ENCODE measurements at regions not wholly inside any gene's neighbourhood (a gene's known extent, or its start where the extent isn't known, plus 50 kb on each side); places are given as distances from the start of the nearest gene placed in this dataset.
"Not testable (repeated sequence)": the region's sequence is repeated elsewhere in the genome, so short reads cannot be mapped to it uniquely, and the experiment has no call there.

- DNase-seq = no peak
Measured at GRCh38 chr16:52386694-52387093, 160.2 kb downstream of the TOX3 start.

GRCh38 chr16:52384378-52384777 is 162.6 kb downstream of the TOX3 start:
- DNase-seq = no peak

- DNase-seq = no peak
Measured at GRCh38 chr16:52383640-52384292, 163.2 kb downstream of the TOX3 start.

- DNase-seq = no peak
Measured at GRCh38 chr16:52383119-52383518, 163.8 kb downstream of the TOX3 start.

GRCh38 chr16:52379551-52379950 is 167.4 kb downstream of the TOX3 start:
- no peak for DNase-seq

- DNase-seq = no peak
Measured at GRCh38 chr16:52376676-52377280, 170.2 kb downstream of the TOX3 start.

GRCh38 chr16:52372313-52372712 is 174.6 kb downstream of the TOX3 start:
- no peak for DNase-seq

- DNase-seq = no peak
Measured at GRCh38 chr16:52368859-52369258, 178.1 kb downstream of the TOX3 start.

GRCh38 chr16:52367821-52368220 is 179.1 kb downstream of the TOX3 start:
- no peak for DNase-seq

- no peak for DNase-seq
Measured at GRCh38 chr16:52366983-52367382, 180.0 kb downstream of the TOX3 start.

GRCh38 chr16:52364500-52364899 is 182.4 kb downstream of the TOX3 start:
- DNase-seq = no peak

GRCh38 chr16:52363082-52363481 is 183.9 kb downstream of the TOX3 start:
- DNase-seq = no peak

GRCh38 chr16:52357711-52358110 is 189.2 kb downstream of the TOX3 start:
- DNase-seq = no peak

GRCh38 chr16:52353249-52353648 is 193.7 kb downstream of the TOX3 start:
- DNase-seq = no peak

GRCh38 chr16:52351451-52351850 is 195.5 kb downstream of the TOX3 start:
- DNase-seq = no peak

GRCh38 chr16:52350031-52350642 is 196.8 kb downstream of the TOX3 start:
- DNase-seq = no peak

GRCh38 chr16:52346709-52347108 is 200.2 kb downstream of the TOX3 start:
- DNase-seq = no peak

- DNase-seq = not testable (repeated sequence)
Measured at GRCh38 chr16:52333673-52334072, 213.3 kb downstream of the TOX3 start.

GRCh38 chr16:52320930-52321439 is 226.0 kb downstream of the TOX3 start:
- DNase-seq = no peak

GRCh38 chr16:52318302-52319009 is 228.5 kb downstream of the TOX3 start:
- DNase-seq = no peak

- DNase-seq = no peak
Measured at GRCh38 chr16:52316241-52316640, 230.7 kb downstream of the TOX3 start.

GRCh38 chr16:52312716-52313115 is 234.2 kb downstream of the TOX3 start:
- DNase-seq = no peak
